B cell (primary cell): ENCODE measurements at regions not wholly inside any gene's neighbourhood (a gene's known extent, or its start where the extent isn't known, plus 50 kb on each side); places are given as distances from the start of the nearest gene placed in this dataset.

ENCODE experiments used
- ATAC-seq: fragments of 200-7000 bp; cut with Tn5 transposase; one replicate; pipeline ENCODE4 v1.10.0; 2021; ENCODE audit warnings: low read depth, mild to moderate bottlenecking, moderate number of reproducible peaks, moderate library complexity
- CTCF ChIA-PET: fragments of 350-600 bp; sonication (Branson Sonifier 250); formaldehyde crosslinking; loops from one replicate; lab custom pipeline; 2021; ENCODE audit warnings: antibody characterized with exemption, inconsistent platforms; lab: Charles Lee
- POLR2A ChIA-PET: fragments of 350-600 bp; sonication (Branson Sonifier 250); formaldehyde crosslinking; loops from one replicate; lab custom pipeline; 2021; ENCODE audit warnings: antibody characterized with exemption; lab: Charles Lee
- DNase-seq: peaks from one replicate; pipeline ENCODE4 v3.0.0; 2013
- H2AFZ ChIP-seq: 2 replicates; pipeline ENCODE4 v1.6.1; 2012; ENCODE audit warnings: mild to moderate bottlenecking, low read depth, low read length; ENCODE audit not compliant: insufficient read depth, poor library complexity, severe bottlenecking
- H3K27ac ChIP-seq, 2 donors: 1 replicate in 1 of 2; 2 replicates in 1 of 2; pipeline ENCODE4 v1.5.1; 2012 to 2013; ENCODE audit warnings: low read length in 2 of 2, mild to moderate bottlenecking in 2 of 2, moderate library complexity in 1 of 2
- H3K27me3 ChIP-seq, 4 experiments: fragments of 200-600 bp in 1 of 4; sonication (generic) in 1 of 4; replicated peaks in 1 of 4; 1 replicate in 2 of 4; 2 replicates in 2 of 4; pipeline versions ENCODE4 v1.6.1 to v1.7.0; 2013 to 2016; ENCODE audit warnings: low read length in 3 of 4, mild to moderate bottlenecking in 2 of 4, mixed read lengths in 1 of 4, moderate library complexity in 1 of 4; ENCODE audit not compliant: insufficient read depth in 4 of 4, control insufficient read depth in 3 of 4; ENCODE audit errors: control extremely low read depth in 1 of 4
- H3K36me3 ChIP-seq, 2 experiments: replicated peaks in 1 of 2; 1 replicate in 1 of 2; 2 replicates in 1 of 2; pipeline versions ENCODE4 v1.6.1 to v1.7.1; 2013; ENCODE audit warnings: low read length in 1 of 2; ENCODE audit not compliant: insufficient read depth in 2 of 2, control insufficient read depth in 1 of 2; ENCODE audit errors: control extremely low read depth in 1 of 2, extremely low read depth in 1 of 2
- H3K4me1 ChIP-seq, 2 donors: fragments of 200-600 bp in 1 of 2; sonication (generic) in 1 of 2; 1 replicate in 1 of 2; 2 replicates in 1 of 2; pipeline versions ENCODE4 v1.5.1 to v1.6.1; 2013 to 2017; ENCODE audit warnings: low read length in 2 of 2; ENCODE audit not compliant: control insufficient read depth in 2 of 2, insufficient read depth in 2 of 2
- H3K4me2 ChIP-seq: replicated peaks from 2 replicates; pipeline ENCODE3; 2012; ENCODE audit warnings: mild to moderate bottlenecking, low read depth, low read length; ENCODE audit not compliant: poor library complexity, severe bottlenecking
- H3K4me3 ChIP-seq, 5 experiments: fragments of 200-600 bp in 1 of 5; sonication (generic) in 1 of 5; 1 replicate in 3 of 5; 2 replicates in 2 of 5; pipeline versions ENCODE4 v1.5.1 to v1.7.0; 2011 to 2016; ENCODE audit warnings: low read length in 4 of 5, mild to moderate bottlenecking in 4 of 5, low read depth in 2 of 5, control low read depth in 1 of 5, moderate library complexity in 1 of 5; ENCODE audit not compliant: insufficient read depth in 1 of 5; ENCODE audit errors: control extremely low read depth in 1 of 5, extremely low read depth in 1 of 5
- H3K79me2 ChIP-seq: fragments of 200-600 bp; sonication (generic); one replicate; pipeline ENCODE4 v1.6.0; 2016; ENCODE audit warnings: low read length; ENCODE audit not compliant: control insufficient read depth, insufficient read depth
- H3K9ac ChIP-seq: fragments of 200-600 bp; sonication (generic); 2 replicates; pipeline ENCODE4 v1.6.1; 2017; ENCODE audit warnings: mild to moderate bottlenecking, low read length, moderate library complexity
- H3K9me3 ChIP-seq, 3 donors: one replicate each; pipeline versions ENCODE4 v1.6.1 to v1.7.1; 2013; ENCODE audit warnings: low read length in 2 of 3; ENCODE audit not compliant: control insufficient read depth in 2 of 3, insufficient read depth in 1 of 3; ENCODE audit errors: control extremely low read depth in 1 of 3
- H4K20me1 ChIP-seq: 2 replicates; pipeline ENCODE4 v1.6.0; 2012; ENCODE audit warnings: mild to moderate bottlenecking, low read length; ENCODE audit not compliant: insufficient read depth, control insufficient read depth, poor library complexity, severe bottlenecking
- H3K27ac Mint-ChIP-seq: one replicate; pipeline ENCODE4 v1.8.0; 2021; ENCODE audit warnings: mixed read lengths
- H3K27me3 Mint-ChIP-seq: one replicate; pipeline ENCODE4 v1.8.0; 2021; ENCODE audit warnings: mixed read lengths
- H3K4me1 Mint-ChIP-seq: one replicate; pipeline ENCODE4 v1.8.0; 2021; ENCODE audit warnings: mixed read lengths
- H3K4me3 Mint-ChIP-seq: one replicate; pipeline ENCODE4 v1.8.0; 2021; ENCODE audit warnings: mixed read lengths
- H3K9me3 Mint-ChIP-seq: one replicate; pipeline ENCODE4 v1.8.0; 2022; ENCODE audit warnings: mixed read lengths; ENCODE audit not compliant: insufficient read depth
- EZH2 ChIP-seq: IDR thresholded peaks from 2 replicates; pipeline ENCODE4 v1.6.1; 2012; ENCODE audit warnings: borderline replicate concordance, low read depth, mild to moderate bottlenecking, moderate library complexity, low read length; ENCODE audit not compliant: insufficient read depth, poor library complexity, severe bottlenecking
- WGBS: methylation state at CpG from one replicate; pipeline ENCODE4 v1.1.5; 2013; ENCODE audit warnings: missing lambda C conversion rate; ENCODE audit not compliant: insufficient coverage; 5-methylcytosine and 5-hydroxymethylcytosine counted together
- intact Hi-C: fragments of 100-400 bp; cut with micrococcal nuclease; formaldehyde crosslinking; loops from one replicate; pipeline ENCODE4 v1.10.0; 2022
- TF ChIP-seq, protein P1 (sequence below): fragments of 200-600 bp; IDR thresholded peaks from one replicate; pipeline ENCODE4 v1.8.0; 2022; ENCODE audit warnings: antibody characterized with exemption, mild to moderate bottlenecking

DNA sequence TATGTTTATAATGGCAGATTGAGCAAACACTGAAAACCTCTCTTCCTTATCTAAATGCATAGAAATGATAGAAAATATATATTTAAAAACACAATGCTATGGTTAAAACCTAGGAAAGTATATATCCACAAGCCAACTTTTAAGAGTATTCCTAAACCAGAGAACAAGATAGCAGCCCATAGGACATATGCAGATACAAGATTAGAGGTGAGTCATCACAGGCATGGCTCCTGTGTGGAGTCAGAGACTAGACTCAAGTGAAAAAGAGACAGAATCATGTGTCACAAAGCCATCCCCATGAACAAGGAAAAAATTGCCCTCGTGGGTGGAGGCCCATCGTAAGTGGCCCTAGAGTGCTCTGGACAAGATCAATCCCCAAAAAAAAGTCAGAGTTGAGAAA is 199.4 kb upstream of the PPP2R3A start:
- H3K79me2 ChIP-seq: no peaks in the 10 kb centered on the region
- ATAC-seq (no peak), DNase-seq (no peak)
- peaks cover 7% of the 10 kb centered on the region for H3K9me3 Mint-ChIP-seq
- no peak for TF ChIP-seq EZH2
- TF ChIP-seq, protein P1, sequence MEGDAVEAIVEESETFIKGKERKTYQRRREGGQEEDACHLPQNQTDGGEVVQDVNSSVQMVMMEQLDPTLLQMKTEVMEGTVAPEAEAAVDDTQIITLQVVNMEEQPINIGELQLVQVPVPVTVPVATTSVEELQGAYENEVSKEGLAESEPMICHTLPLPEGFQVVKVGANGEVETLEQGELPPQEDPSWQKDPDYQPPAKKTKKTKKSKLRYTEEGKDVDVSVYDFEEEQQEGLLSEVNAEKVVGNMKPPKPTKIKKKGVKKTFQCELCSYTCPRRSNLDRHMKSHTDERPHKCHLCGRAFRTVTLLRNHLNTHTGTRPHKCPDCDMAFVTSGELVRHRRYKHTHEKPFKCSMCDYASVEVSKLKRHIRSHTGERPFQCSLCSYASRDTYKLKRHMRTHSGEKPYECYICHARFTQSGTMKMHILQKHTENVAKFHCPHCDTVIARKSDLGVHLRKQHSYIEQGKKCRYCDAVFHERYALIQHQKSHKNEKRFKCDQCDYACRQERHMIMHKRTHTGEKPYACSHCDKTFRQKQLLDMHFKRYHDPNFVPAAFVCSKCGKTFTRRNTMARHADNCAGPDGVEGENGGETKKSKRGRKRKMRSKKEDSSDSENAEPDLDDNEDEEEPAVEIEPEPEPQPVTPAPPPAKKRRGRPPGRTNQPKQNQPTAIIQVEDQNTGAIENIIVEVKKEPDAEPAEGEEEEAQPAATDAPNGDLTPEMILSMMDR: no peak
- WGBS: 81% methylated on average over 2 of the region's 2 CpGs
- H3K4me3 ChIP-seq: no peak overlapping the region
- ChIA-PET POLR2A (no interaction called here), CTCF (no interaction called here)
- no peak overlapping the region for H2AFZ ChIP-seq
- no peak overlapping the region for H3K4me3 Mint-ChIP-seq
- no peak overlapping the region for H3K27ac Mint-ChIP-seq
- H3K9ac ChIP-seq: no peak overlapping the region
- H4K20me1 ChIP-seq: no peaks in the 10 kb centered on the region
- intact Hi-C loops: no loop called here
- no peaks in the 10 kb centered on the region for H3K36me3 ChIP-seq
- peaks cover 0 to 1% (median 0%) of the 10 kb centered on the region in 3 donors for H3K9me3 ChIP-seq
- H3K27me3 Mint-ChIP-seq: peaks cover 16% of the 10 kb centered on the region
- H3K4me2 ChIP-seq: no peak overlapping the region
- H3K27ac ChIP-seq: no peak overlapping the region
- no peaks in the 10 kb centered on the region for H3K27me3 ChIP-seq
- no peaks in the 10 kb centered on the region for H3K4me1 ChIP-seq
- H3K4me1 Mint-ChIP-seq: no peaks in the 10 kb centered on the region

DNA sequence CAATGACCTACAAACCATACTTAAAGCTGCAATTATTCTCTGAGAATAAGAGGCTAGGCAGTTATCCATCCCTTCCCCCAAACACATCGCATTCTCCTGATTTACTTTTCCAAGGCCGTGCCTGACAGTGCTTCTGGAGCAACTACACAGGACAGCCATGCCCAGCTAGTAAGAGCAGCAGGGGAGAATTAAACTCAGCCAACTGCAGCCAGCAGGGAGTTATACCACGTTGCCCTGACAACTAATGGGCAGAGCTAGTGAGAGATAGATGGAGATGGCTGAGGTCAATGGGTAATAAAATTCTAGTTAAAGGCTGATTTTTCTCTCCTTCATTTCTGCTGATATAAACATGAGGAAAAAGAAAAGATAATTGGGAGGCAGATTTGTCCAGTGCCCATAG is 193.8 kb upstream of the PPP2R3A start:
- Histone ChIP-seq H3K27me3 (no peaks in the 10 kb centered on the region), H2AFZ (no peak overlapping the region), H3K9me3 (no peaks in the 10 kb centered on the region), H3K79me2 (no peaks in the 10 kb centered on the region), H3K4me2 (no peak overlapping the region), H3K4me1 (no peaks in the 10 kb centered on the region), H3K9ac (no peak overlapping the region), H3K27ac (no peak overlapping the region), H3K4me3 (no peak overlapping the region), H4K20me1 (no peaks in the 10 kb centered on the region), H3K36me3 (no peaks in the 10 kb centered on the region)
- peaks cover 11% of the 10 kb centered on the region for H3K27me3 Mint-ChIP-seq
- no peak overlapping the region for H3K4me3 Mint-ChIP-seq
- peaks cover 2% of the 10 kb centered on the region for H3K9me3 Mint-ChIP-seq
- ChIA-PET POLR2A (no interaction called here), CTCF (no interaction called here)
- WGBS: 75% methylated on average over 2 of the region's 3 CpGs
- TF ChIP-seq EZH2: no peak
- TF ChIP-seq, protein P1: no peak
- H3K4me1 Mint-ChIP-seq: no peaks in the 10 kb centered on the region
- ATAC-seq: no peak
- no peak overlapping the region for H3K27ac Mint-ChIP-seq
- intact Hi-C loops: no loop called here
- DNase-seq: no peak
